SK-N-SH (cell line): ENCODE measurements at regions not wholly inside any gene's neighbourhood (a gene's known extent, or its start where the extent isn't known, plus 50 kb on each side); places are given as distances from the start of the nearest gene placed in this dataset.
A peak's percentile ranks its signal among the peaks of the same experiment; 100 is the strongest.

Experiments
- CTCF ChIA-PET: fragments of 300-600, 350-600 bp; formaldehyde crosslinking; extraction: SDS; loops from one replicate; lab custom pipeline; 2021; lab: Yijun Ruan, JAX
- POLR2A ChIA-PET: fragments of 350-600 bp; sonication (Branson Sonifier 250); formaldehyde crosslinking; extraction: SDS; loops from one replicate; lab custom pipeline; 2020; ENCODE audit warnings: antibody characterized with exemption, inconsistent platforms; lab: Yijun Ruan, JAX
- DNase-seq: peaks from one replicate; pipeline ENCODE4 v3.0.0; 2012
- H2AFZ ChIP-seq: fragments of 200-600 bp; sonication (generic); 2 replicates; pipeline ENCODE4 v1.8.1; 2016; ENCODE audit warnings: antibody characterized with exemption, mild to moderate bottlenecking, low read depth
- H3F3A ChIP-seq: fragments of 200-600 bp; sonication (generic); replicated peaks from 2 replicates; pipeline ENCODE3; 2016; ENCODE audit warnings: antibody characterized with exemption, mild to moderate bottlenecking; ENCODE audit not compliant: insufficient read depth
- H3K27ac ChIP-seq, 2 experiments: fragments of 200-500 bp in 1 of 2; fragments of 200-600 bp in 1 of 2; sonication (Bioruptor generic) in 1 of 2; sonication (generic), shearing (Covaris generic) in 1 of 2; 2 replicates each; pipeline versions ENCODE4 v1.5.1 to v1.6.1; 2014 to 2016; ENCODE audit warnings: low read depth in 2 of 2, inconsistent platforms in 1 of 2, low read length in 1 of 2, mild to moderate bottlenecking in 1 of 2, mixed read lengths in 1 of 2
- H3K27me3 ChIP-seq: fragments of 200-600 bp; sonication (generic), shearing (Covaris generic); 2 replicates; pipeline ENCODE4 v1.6.1; 2016; ENCODE audit warnings: mixed run types; ENCODE audit not compliant: insufficient read depth
- H3K36me3 ChIP-seq, 2 experiments: fragments of 200-500 bp in 1 of 2; fragments of 200-600 bp in 1 of 2; sonication (Bioruptor generic) in 1 of 2; sonication (generic) in 1 of 2; replicated peaks in 1 of 2; 2 replicates each; pipeline versions ENCODE3 to v1.5.1; 2014 to 2016; ENCODE audit warnings: low read length in 1 of 2, mild to moderate bottlenecking in 1 of 2; ENCODE audit not compliant: insufficient read depth in 2 of 2, control insufficient read depth in 1 of 2
- H3K4me1 ChIP-seq, 2 experiments: fragments of 200-500 bp in 1 of 2; fragments of 200-600 bp in 1 of 2; sonication (Bioruptor generic) in 1 of 2; sonication (generic), shearing (Covaris generic) in 1 of 2; 2 replicates each; pipeline versions ENCODE4 v1.5.1 to v1.6.1; 2014 to 2016; ENCODE audit warnings: low read depth in 1 of 2, low read length in 1 of 2, mixed run types in 1 of 2; ENCODE audit not compliant: insufficient read depth in 2 of 2, control insufficient read depth in 1 of 2
- H3K4me2 ChIP-seq: fragments of 200-600 bp; sonication (generic), shearing (Covaris generic); 2 replicates; pipeline ENCODE4 v1.6.1; 2017; ENCODE audit warnings: mixed run types
- H3K4me3 ChIP-seq, 2 experiments: fragments of 200-500 bp in 1 of 2; fragments of 200-600 bp in 1 of 2; sonication (Bioruptor generic) in 1 of 2; sonication (generic), shearing (Covaris generic) in 1 of 2; 2 replicates each; pipeline versions ENCODE4 v1.5.1 to v1.8.1; 2014 to 2016; ENCODE audit warnings: low read depth in 2 of 2, inconsistent platforms in 1 of 2, low read length in 1 of 2, mild to moderate bottlenecking in 1 of 2, mixed read lengths in 1 of 2, moderate library complexity in 1 of 2
- H3K79me2 ChIP-seq: fragments of 200-600 bp; sonication (generic); 2 replicates; pipeline ENCODE4 v1.8.1; 2017; ENCODE audit warnings: mild to moderate bottlenecking; ENCODE audit not compliant: insufficient read depth
- H3K9ac ChIP-seq: fragments of 200-600 bp; sonication (generic); 2 replicates; pipeline ENCODE4 v1.6.1; 2017; ENCODE audit warnings: mixed run types
- H3K9me2 ChIP-seq: fragments of 200-600 bp; sonication (generic); 2 replicates; pipeline ENCODE4 v1.6.1; 2017; ENCODE audit warnings: mixed run types
- H3K9me3 ChIP-seq: fragments of 200-600 bp; sonication (generic); 2 replicates; pipeline ENCODE4 v1.6.1; 2017; ENCODE audit warnings: mixed run types, mild to moderate bottlenecking, moderate library complexity
- H4K20me1 ChIP-seq: fragments of 200-600 bp; sonication (generic); 2 replicates; pipeline ENCODE4 v1.6.1; 2017; ENCODE audit warnings: mild to moderate bottlenecking, mixed run types; ENCODE audit not compliant: insufficient read depth
- CHD2 ChIP-seq: fragments of 150-350 bp; IDR thresholded peaks from 2 replicates; pipeline ENCODE4 v1.6.1; 2018; ENCODE audit warnings: low read length; ENCODE audit not compliant: partially characterized antibody
- CTCF ChIP-seq: fragments of 200-600 bp; sonication (generic); IDR thresholded peaks from 2 replicates; pipeline ENCODE4 v1.6.1; 2017; ENCODE audit warnings: antibody characterized with exemption, mild to moderate bottlenecking, moderate library complexity
- EZH2phosphoT487 ChIP-seq: fragments of 200-600 bp; sonication (generic); IDR thresholded peaks from 2 replicates; pipeline ENCODE4 v1.6.1; 2017; ENCODE audit warnings: low read depth, mixed run types, mild to moderate bottlenecking, antibody characterized with exemption, moderate library complexity, borderline replicate concordance
- GABPA ChIP-seq: IDR thresholded peaks from 2 replicates; pipeline ENCODE4 v1.4.0; 2012; ENCODE audit warnings: low read depth, mild to moderate bottlenecking
- GATA2 ChIP-seq: sonication (generic); formaldehyde crosslinking; IDR thresholded peaks from 2 replicates; pipeline ENCODE4 v1.5.0; 2020; ENCODE audit warnings: mild to moderate bottlenecking, missing genetic modification reagents
- JUND ChIP-seq: IDR thresholded peaks from 2 replicates; pipeline ENCODE4 v1.4.0; 2012
- MEF2A ChIP-seq: IDR thresholded peaks from 2 replicates; pipeline ENCODE4 v1.4.0; 2012; ENCODE audit warnings: low read depth, borderline replicate concordance
- NRF1 ChIP-seq: IDR thresholded peaks from 2 replicates; pipeline ENCODE4 v1.6.1; 2012; ENCODE audit warnings: low read depth, mild to moderate bottlenecking, low read length
- RAD21 ChIP-seq: IDR thresholded peaks from 2 replicates; pipeline ENCODE4 v1.6.1; 2012; ENCODE audit warnings: mild to moderate bottlenecking, low read length
- RXRA ChIP-seq: IDR thresholded peaks from 2 replicates; pipeline ENCODE4 v1.4.0; 2012; ENCODE audit warnings: low read depth, mild to moderate bottlenecking, borderline replicate concordance
- SIN3A ChIP-seq: IDR thresholded peaks from 2 replicates; pipeline ENCODE4 v1.6.1; 2012; ENCODE audit warnings: low read depth, mild to moderate bottlenecking, low read length, moderate library complexity, borderline replicate concordance
- SMC3 ChIP-seq: IDR thresholded peaks from 2 replicates; pipeline ENCODE4 v1.6.1; 2012; ENCODE audit warnings: low read depth, low read length, improper control_type of control experiment
- TAF1 ChIP-seq: IDR thresholded peaks from 2 replicates; pipeline ENCODE4 v1.6.1; 2012; ENCODE audit warnings: low read depth, mild to moderate bottlenecking, low read length, moderate library complexity, borderline replicate concordance
- TCF12 ChIP-seq: IDR thresholded peaks from 2 replicates; pipeline ENCODE4 v1.4.0; 2012
- WGBS: methylation state at CpG from one replicate; pipeline ENCODE4 v1.1.6; 2017; ENCODE audit warnings: low lambda C conversion rate; 5-methylcytosine and 5-hydroxymethylcytosine counted together
- TF ChIP-seq, protein P1 (sequence below): fragments of 150-350 bp; IDR thresholded peaks from 2 replicates; pipeline ENCODE4 v1.6.1; 2016; ENCODE audit warnings: mild to moderate bottlenecking, low read depth, low read length
- TF ChIP-seq, protein P2 (sequence below): IDR thresholded peaks from 2 replicates; pipeline ENCODE4 v1.4.0; 2012; ENCODE audit warnings: low read depth, borderline replicate concordance

DNA sequence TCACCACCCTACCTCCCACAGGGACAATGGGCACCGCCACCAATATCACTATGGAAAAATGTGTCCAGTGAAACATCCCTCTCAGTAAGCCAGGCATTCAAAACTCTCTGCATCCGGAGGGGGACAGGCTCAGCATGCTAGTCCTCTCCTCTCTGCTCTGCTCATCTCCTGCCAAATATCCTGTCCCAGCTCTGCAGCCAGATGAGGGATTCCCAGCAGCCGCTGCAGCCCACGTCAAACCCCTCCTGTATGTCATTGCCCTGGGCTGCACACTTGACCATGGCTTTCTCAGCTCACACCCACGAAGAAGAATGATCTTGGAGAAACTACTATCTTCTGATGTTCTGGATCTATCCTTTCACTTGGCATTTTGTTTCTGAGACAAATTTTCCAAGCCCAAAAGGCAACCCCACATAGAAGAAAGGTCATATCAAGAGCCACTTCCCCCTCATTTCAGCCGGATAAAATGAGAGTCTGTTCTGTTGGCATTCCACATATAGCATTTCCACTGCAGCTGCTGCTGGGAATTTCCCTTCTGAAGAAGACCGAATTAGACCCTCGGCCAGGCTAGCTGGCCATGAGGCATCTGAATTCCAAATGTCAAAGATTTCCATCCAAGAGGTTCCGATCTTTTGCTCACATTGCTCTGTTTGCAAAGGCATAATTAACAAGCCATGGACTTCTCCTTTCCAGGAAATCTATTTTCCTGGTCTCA is 338.0 kb downstream of the ACTL7B start:
- 39% methylated on average over 9 of the region's 9 CpGs for WGBS
- Histone ChIP-seq H3K4me3 (no peak overlapping the region), H3K27ac (no peak overlapping the region), H3K4me1 (no peaks in the 10 kb centered on the region), H3K36me3 (no peaks in the 10 kb centered on the region), H3K79me2 (no peaks in the 10 kb centered on the region), H3K27me3 (no peaks in the 10 kb centered on the region), H4K20me1 (no peaks in the 10 kb centered on the region), H2AFZ (0 out of 2 replicates have a peak overlapping the region, but pooled peaks have one; percentile 0), H3K4me2 (no peak overlapping the region), H3K9me2 (no peaks in the 10 kb centered on the region), H3K9ac (no peak overlapping the region), H3F3A (peaks cover 5% of the 10 kb centered on the region), H3K9me3 (no peaks in the 10 kb centered on the region)
- ChIA-PET CTCF (no interaction called here), POLR2A (no interaction called here)
- no peak for DNase-seq
- TF ChIP-seq SMC3 (no peak), RAD21 (no peak), GATA2 (CRISPR knock-in tag) (no peak), CHD2 (no peak), MEF2A (no peak), EZH2phosphoT487 (no peak), TCF12 (no peak), JUND (no peak)

DNA sequence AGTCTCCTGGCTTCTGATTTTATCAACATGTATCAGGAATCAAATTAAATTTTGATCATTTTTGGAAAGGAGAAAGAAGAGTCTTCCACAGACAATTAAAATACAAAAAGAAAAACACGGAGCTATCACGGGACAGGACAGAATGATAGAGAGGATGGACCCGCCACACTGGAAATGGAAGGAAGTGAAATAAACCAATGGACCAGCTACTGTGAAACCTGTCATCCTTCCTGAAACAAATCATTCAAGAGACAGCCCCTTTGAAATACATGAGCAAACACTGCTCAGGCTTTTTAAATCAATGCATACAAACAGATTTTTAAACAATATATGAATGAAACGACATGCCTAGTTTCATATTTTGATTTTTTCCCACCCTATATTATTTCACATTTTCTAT is 339.4 kb downstream of the ACTL7B start:
- Histone ChIP-seq H3K9me2 (no peaks in the 10 kb centered on the region), H3K79me2 (no peaks in the 10 kb centered on the region)
- TF ChIP-seq NRF1 = no peak
- TF ChIP-seq TCF12 = no peak
- no peak for TF ChIP-seq GABPA
- TF ChIP-seq RAD21 = no peak
- TF ChIP-seq, protein P1, sequence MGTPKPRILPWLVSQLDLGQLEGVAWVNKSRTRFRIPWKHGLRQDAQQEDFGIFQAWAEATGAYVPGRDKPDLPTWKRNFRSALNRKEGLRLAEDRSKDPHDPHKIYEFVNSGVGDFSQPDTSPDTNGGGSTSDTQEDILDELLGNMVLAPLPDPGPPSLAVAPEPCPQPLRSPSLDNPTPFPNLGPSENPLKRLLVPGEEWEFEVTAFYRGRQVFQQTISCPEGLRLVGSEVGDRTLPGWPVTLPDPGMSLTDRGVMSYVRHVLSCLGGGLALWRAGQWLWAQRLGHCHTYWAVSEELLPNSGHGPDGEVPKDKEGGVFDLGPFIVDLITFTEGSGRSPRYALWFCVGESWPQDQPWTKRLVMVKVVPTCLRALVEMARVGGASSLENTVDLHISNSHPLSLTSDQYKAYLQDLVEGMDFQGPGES = no peak
- no peak for TF ChIP-seq TAF1
- no peak for TF ChIP-seq CTCF
- no peak for TF ChIP-seq GATA2 (CRISPR knock-in tag)
- no peak for TF ChIP-seq CHD2
- TF ChIP-seq MEF2A = no peak
- no peak for TF ChIP-seq RXRA
- no peak for TF ChIP-seq JUND
- TF ChIP-seq SIN3A = no peak
- TF ChIP-seq, protein P2, sequence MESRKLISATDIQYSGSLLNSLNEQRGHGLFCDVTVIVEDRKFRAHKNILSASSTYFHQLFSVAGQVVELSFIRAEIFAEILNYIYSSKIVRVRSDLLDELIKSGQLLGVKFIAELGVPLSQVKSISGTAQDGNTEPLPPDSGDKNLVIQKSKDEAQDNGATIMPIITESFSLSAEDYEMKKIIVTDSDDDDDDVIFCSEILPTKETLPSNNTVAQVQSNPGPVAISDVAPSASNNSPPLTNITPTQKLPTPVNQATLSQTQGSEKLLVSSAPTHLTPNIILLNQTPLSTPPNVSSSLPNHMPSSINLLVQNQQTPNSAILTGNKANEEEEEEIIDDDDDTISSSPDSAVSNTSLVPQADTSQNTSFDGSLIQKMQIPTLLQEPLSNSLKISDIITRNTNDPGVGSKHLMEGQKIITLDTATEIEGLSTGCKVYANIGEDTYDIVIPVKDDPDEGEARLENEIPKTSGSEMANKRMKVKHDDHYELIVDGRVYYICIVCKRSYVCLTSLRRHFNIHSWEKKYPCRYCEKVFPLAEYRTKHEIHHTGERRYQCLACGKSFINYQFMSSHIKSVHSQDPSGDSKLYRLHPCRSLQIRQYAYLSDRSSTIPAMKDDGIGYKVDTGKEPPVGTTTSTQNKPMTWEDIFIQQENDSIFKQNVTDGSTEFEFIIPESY = no peak
- TF ChIP-seq, all 33 proteins: peak for 0
- no peaks in the 10 kb centered on the region for H3K36me3 ChIP-seq
- peaks cover 2% of the 10 kb centered on the region for H3F3A ChIP-seq
- no peak overlapping the region for H2AFZ ChIP-seq
- no peaks in the 10 kb centered on the region for H3K4me1 ChIP-seq
- H4K20me1 ChIP-seq = no peaks in the 10 kb centered on the region
- POLR2A ChIA-PET = no interaction called here
- no peak overlapping the region for H3K4me3 ChIP-seq
- no peak overlapping the region for H3K9ac ChIP-seq
- no peaks in the 10 kb centered on the region for H3K27me3 ChIP-seq
- 39% methylated on average over 4 of the region's 4 CpGs for WGBS
- no peak overlapping the region for H3K27ac ChIP-seq
- DNase-seq = no peak
- no peaks in the 10 kb centered on the region for H3K9me3 ChIP-seq
- CTCF ChIA-PET = no interaction called here
- H3K4me2 ChIP-seq = no peak overlapping the region
